Adrenal gland (tissue), 9 donors: ENCODE measurements at regions not wholly inside any gene's neighbourhood (a gene's known extent, or its start where the extent isn't known, plus 50 kb on each side); places are given as distances from the start of the nearest gene placed in this dataset.

Experiments
- DNase-seq, 7 donors: peaks; one replicate each; pipeline ENCODE4 v3.0.0-alpha.2; 2019 to 2020
- H3K27ac ChIP-seq, 5 donors: fragments of 200-600 bp; sonication (generic) in 4 of 5; 1 replicate in 3 of 5; 2 replicates in 2 of 5; pipeline versions ENCODE4 v1.5.1 to v1.8.0; 2016 to 2020; ENCODE audit warnings: mild to moderate bottlenecking in 1 of 5
- H3K27me3 ChIP-seq: fragments of 200-600 bp; 2 replicates; pipeline ENCODE4 v1.8.0; 2021
- H3K36me3 ChIP-seq, 2 donors: fragments of 200-600 bp; replicated peaks in 1 of 2; 1 replicate in 1 of 2; 2 replicates in 1 of 2; pipeline versions ENCODE4 v1.5.1 to v1.8.0; 2018 to 2022
- H3K4me1 ChIP-seq, 2 donors: fragments of 200-600 bp; replicated peaks in 1 of 2; 1 replicate in 1 of 2; 2 replicates in 1 of 2; pipeline versions ENCODE4 v1.5.1 to v1.8.0; 2018 to 2021
- H3K4me3 ChIP-seq, 4 donors: fragments of 200-600 bp; sonication (generic) in 3 of 4; one replicate each; pipeline ENCODE4 v1.5.1; 2016 to 2018
- H3K9me3 ChIP-seq, 3 donors: fragments of 200-600 bp; sonication (generic) in 1 of 3; replicated peaks in 1 of 3; 1 replicate in 2 of 3; 2 replicates in 1 of 3; pipeline versions ENCODE4 v1.5.1 to v1.8.0; 2016 to 2021
- POLR2A ChIP-seq, 2 donors: fragments of 450-650 bp; IDR thresholded peaks; one replicate each; pipeline ENCODE4 v1.6.1; 2017; ENCODE audit warnings: antibody characterized with exemption in 2 of 2, mild to moderate bottlenecking in 2 of 2, moderate library complexity in 1 of 2
- WGBS, 4 donors: extraction: QIAGEN DNeasy Blood & Tissue Kit in 2 of 4; methylation state at CpG; one replicate each; pipeline versions ENCODE4 v1.1.5 to v1.1.7; 2013 to 2017; 5-methylcytosine and 5-hydroxymethylcytosine counted together
- intact Hi-C, 2 donors: fragments of 100-400 bp; cut with DNase I; formaldehyde crosslinking; loops; one replicate each; pipeline versions ENCODE4 v1.14.1 to v1.15.0; 2022 to 2023
- TF ChIP-seq, protein P1 (sequence below), 6 experiments: fragments of 450-650 bp in 4 of 6; fragments of 200-600 bp in 2 of 6; sonication (generic) in 1 of 6; IDR thresholded peaks; 1 replicate in 5 of 6; 2 replicates in 1 of 6; pipeline versions ENCODE4 v1.5.1 to v1.8.0; 2016 to 2021; ENCODE audit warnings: antibody characterized with exemption in 6 of 6, mild to moderate bottlenecking in 2 of 6, moderate library complexity in 1 of 6
- donor health status: healthy with polysubstance abuse.
- donor health status: Bipolar disorder and iron deficiency.
- donor health status: DM: yes; HTN: yes; CAD: no.
- donor health status: DM: no; HTN: no; CAD: no.
- donor health status: DM: no; HTN: no; CAD: no.

DNA sequence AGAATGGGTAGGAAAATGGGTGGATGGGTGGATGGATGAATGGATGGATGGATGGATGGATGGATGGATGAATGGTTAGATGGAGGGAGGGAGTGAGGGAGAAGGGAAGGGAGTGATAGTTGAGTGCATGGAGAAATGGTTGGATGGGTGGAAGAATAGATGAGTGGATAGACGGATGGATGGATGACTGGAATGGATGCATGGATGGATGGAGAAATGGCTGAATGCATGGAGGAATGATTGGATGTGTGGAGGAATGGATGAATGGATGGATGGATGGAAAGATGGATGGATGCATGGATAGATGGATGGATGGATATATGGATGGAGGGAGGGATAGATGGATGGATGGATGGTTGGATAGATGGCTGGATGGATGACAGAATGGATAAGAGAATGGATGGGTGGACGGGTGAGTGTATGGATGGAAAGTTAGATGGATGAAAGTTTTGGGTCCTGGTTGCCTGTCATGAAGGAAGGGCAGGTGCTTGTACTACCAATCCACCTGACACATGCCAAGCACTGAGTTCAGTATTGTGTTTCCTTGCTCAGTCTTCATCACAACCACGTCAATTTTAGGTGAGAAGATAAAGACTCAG, 286.5 kb upstream of the RTL1 start:
- DNase-seq = no peak
- no peaks in the 10 kb centered on the region for H3K4me1 ChIP-seq
- H3K27me3 ChIP-seq = no peaks in the 10 kb centered on the region
- no peak overlapping the region for H3K27ac ChIP-seq
- WGBS, 4 donors = 66 to 83% (median 69%) methylated on average over 3 of the region's 3 CpGs
- intact Hi-C loops = no loop called here
- no peaks in the 10 kb centered on the region for H3K36me3 ChIP-seq
- no peak for TF ChIP-seq POLR2A (IDR thresholded peaks at IDR 0.05)
- TF ChIP-seq, protein P1, sequence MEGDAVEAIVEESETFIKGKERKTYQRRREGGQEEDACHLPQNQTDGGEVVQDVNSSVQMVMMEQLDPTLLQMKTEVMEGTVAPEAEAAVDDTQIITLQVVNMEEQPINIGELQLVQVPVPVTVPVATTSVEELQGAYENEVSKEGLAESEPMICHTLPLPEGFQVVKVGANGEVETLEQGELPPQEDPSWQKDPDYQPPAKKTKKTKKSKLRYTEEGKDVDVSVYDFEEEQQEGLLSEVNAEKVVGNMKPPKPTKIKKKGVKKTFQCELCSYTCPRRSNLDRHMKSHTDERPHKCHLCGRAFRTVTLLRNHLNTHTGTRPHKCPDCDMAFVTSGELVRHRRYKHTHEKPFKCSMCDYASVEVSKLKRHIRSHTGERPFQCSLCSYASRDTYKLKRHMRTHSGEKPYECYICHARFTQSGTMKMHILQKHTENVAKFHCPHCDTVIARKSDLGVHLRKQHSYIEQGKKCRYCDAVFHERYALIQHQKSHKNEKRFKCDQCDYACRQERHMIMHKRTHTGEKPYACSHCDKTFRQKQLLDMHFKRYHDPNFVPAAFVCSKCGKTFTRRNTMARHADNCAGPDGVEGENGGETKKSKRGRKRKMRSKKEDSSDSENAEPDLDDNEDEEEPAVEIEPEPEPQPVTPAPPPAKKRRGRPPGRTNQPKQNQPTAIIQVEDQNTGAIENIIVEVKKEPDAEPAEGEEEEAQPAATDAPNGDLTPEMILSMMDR (IDR thresholded peaks at IDR 0.05) = no peak
- H3K4me3 ChIP-seq = no peak overlapping the region
- no peaks in the 10 kb centered on the region for H3K9me3 ChIP-seq

DNA sequence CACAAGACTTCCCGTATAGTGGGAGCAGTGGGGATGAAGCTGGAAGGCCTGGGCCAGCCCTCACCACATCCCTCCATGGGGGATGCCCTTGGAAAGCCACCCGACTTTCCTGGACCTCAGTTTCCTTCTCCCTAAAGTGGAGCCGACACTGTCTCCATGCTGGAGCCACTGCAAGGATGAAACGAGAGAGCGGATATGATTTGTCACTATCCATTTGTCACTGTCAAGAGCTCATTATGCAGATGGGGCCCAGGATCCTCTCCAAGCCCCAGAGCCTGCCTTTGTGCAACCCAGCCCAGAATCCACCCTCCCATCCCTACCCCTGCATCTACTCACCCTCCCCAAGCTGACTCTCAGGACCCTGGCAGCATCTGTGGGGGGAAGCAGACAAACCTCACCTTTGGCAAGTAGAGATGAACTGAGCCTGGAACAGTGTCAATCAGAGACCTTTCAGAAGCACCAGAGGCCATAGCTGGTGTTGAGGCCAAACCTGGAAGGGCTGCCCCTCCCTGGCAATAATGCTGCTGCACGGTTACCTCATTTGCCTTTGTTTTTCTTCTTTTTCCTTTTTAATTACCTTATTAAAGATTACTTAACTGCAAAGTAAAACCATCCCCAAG, 287.7 kb upstream of the RTL1 start:
- WGBS, 4 donors = 64 to 76% (median 69%) methylated on average over 6 of the region's 6 CpGs
- intact Hi-C loops = no loop called here
- H3K27ac ChIP-seq = no peak overlapping the region
- no peaks in the 10 kb centered on the region for H3K4me1 ChIP-seq
- H3K36me3 ChIP-seq = no peaks in the 10 kb centered on the region
- H3K4me3 ChIP-seq = no peak overlapping the region
- no peak for TF ChIP-seq POLR2A (IDR thresholded peaks at IDR 0.05)
- TF ChIP-seq, protein P1 (IDR thresholded peaks at IDR 0.05) = no peak
- no peaks in the 10 kb centered on the region for H3K27me3 ChIP-seq
- no peaks in the 10 kb centered on the region for H3K9me3 ChIP-seq
- DNase-seq = peak in 1 of 7 donors; percentile 13

DNA sequence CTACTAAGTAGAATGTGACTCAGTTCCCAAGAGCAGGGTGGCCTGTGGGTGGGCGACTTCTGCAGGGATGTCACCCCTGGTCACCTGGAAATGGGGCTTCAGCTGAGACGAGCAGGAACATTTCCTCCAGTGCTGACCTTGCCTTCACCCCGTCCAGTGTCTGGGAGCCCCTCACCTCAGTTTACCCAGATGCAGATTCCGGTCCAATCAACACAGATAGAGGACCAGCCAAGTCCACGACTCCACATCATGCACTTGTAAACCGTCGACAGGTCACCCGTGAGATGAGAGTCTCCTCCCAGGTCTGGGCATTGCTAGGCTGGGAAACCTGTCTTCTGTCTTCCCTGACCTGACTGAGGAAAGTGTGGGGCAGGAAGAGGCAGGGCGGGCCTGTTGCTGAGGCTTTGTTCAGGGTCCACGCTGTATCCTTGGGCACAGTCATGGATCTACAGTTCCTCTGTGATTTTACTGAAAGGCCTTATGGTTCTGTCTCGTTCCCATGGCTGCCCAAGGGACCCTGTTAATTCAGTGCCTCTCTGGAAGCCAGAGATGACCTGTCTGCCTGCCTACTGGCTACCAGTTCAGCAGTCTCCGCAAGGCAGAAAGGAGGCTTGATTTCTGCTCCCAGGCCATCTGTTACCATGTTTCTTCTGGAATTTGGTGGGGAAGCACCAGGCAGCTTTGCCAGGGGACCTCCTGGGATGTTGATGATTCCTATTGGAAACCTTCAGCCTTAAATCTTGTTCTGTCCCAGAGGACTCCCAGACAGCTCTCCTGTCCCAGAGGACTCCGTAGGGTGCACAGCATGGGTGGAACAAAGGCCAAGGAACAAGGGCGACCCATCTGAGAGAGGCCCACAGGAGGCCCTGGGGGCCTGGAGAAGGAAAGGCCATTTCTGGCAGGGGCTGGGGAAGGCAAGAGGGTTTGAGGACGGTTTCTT, 288.5 kb upstream of the RTL1 start:
- TF ChIP-seq, protein P1 (IDR thresholded peaks at IDR 0.05) = no peak
- TF ChIP-seq POLR2A (IDR thresholded peaks at IDR 0.05) = no peak
- Histone ChIP-seq H3K27me3 (no peaks in the 10 kb centered on the region), H3K27ac (no peak overlapping the region), H3K4me3 (no peak overlapping the region), H3K36me3 (no peaks in the 10 kb centered on the region), H3K4me1 (no peaks in the 10 kb centered on the region), H3K9me3 (no peaks in the 10 kb centered on the region)
- 84 to 89% (median 86%) methylated on average over 12 to 15 of the region's 15 CpGs for WGBS, 4 donors
- DNase-seq = peak in 2 of 7 donors; percentile 1 to 14
- intact Hi-C loops = no loop called here

DNA sequence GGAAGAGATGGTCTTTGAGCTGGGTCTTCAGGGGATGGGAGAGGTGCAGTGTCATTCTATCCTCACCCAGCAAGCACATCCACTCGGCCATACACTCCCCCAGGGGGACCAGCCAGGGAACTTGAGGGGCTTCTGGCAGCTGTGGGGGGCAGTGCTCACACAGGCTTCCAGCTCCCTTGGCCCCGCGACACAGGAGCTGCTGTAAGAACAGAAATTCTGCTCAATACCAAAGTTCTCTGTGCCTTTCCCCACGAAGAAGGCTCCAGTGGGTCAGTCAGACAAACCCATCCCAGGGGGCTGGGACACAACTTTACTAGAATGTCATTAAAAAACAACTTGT, 289.1 kb upstream of the RTL1 start:
- intact Hi-C loops = no loop called here
- 83 to 100% (median 87%) methylated on average over 1 to 4 of the region's 4 CpGs for WGBS, 4 donors
- TF ChIP-seq POLR2A (IDR thresholded peaks at IDR 0.05) = no peak
- TF ChIP-seq, protein P1 (IDR thresholded peaks at IDR 0.05) = no peak
- Histone ChIP-seq H3K9me3 (no peaks in the 10 kb centered on the region), H3K4me1 (no peaks in the 10 kb centered on the region), H3K36me3 (no peaks in the 10 kb centered on the region), H3K4me3 (no peak overlapping the region), H3K27ac (no peak overlapping the region), H3K27me3 (no peaks in the 10 kb centered on the region)
- DNase-seq = peak in 2 of 7 donors; percentile 14
